ENCODE measurements at regions not wholly inside any gene's neighbourhood (a gene's known extent, or its start where the extent isn't known, plus 50 kb on each side); places are given as distances from the start of the nearest gene placed in this dataset.

DNA sequence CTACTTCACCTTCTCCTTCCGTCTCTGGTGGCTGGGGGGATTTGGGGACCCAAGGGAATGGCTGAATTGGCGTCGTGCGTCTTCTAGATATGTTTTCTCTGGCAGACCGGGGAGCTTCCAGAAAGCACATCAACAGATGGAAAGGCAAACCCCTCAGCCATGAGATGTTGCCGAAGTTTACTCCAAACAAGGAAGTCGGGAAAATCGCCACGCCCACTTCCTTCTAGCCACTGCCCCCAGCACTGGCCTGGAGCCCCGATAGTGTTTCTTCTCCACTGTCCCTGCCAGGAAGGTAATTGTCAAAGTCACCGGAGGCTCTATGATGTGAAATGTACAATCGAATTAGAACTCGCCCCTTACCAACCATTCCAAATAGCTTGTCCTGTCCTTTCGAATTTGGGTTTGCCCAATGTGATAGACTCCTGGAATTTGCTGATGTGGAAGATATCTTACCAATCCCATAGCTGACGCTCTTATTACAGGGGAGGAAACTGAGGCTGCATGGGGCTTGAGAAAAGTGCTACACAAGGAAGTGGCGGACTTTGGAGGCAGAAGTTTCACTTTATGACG is 191.0 kb downstream of the LSM5 start:
- no peak overlapping the region for H3K4me3 ChIP-seq (ENCODE audit: low read depth, low read length)
- no peak for DNase-seq (ENCODE audit: low read depth)
- TF ChIP-seq, protein P1, sequence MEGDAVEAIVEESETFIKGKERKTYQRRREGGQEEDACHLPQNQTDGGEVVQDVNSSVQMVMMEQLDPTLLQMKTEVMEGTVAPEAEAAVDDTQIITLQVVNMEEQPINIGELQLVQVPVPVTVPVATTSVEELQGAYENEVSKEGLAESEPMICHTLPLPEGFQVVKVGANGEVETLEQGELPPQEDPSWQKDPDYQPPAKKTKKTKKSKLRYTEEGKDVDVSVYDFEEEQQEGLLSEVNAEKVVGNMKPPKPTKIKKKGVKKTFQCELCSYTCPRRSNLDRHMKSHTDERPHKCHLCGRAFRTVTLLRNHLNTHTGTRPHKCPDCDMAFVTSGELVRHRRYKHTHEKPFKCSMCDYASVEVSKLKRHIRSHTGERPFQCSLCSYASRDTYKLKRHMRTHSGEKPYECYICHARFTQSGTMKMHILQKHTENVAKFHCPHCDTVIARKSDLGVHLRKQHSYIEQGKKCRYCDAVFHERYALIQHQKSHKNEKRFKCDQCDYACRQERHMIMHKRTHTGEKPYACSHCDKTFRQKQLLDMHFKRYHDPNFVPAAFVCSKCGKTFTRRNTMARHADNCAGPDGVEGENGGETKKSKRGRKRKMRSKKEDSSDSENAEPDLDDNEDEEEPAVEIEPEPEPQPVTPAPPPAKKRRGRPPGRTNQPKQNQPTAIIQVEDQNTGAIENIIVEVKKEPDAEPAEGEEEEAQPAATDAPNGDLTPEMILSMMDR (IDR thresholded peaks at IDR 0.05; ENCODE audit: control insufficient read depth, extremely low read depth, insufficient read depth) = no peak

- DNase-seq (ENCODE audit: low read depth) = no peak
- TF ChIP-seq, protein P1 (IDR thresholded peaks at IDR 0.05; ENCODE audit: control insufficient read depth, extremely low read depth, insufficient read depth) = no peak
- H3K4me3 ChIP-seq (ENCODE audit: low read depth, low read length) = no peak overlapping the region
Observed at GRCh38 chr7:32298408-32299132, 191.6 kb downstream of the LSM5 start.

DNA sequence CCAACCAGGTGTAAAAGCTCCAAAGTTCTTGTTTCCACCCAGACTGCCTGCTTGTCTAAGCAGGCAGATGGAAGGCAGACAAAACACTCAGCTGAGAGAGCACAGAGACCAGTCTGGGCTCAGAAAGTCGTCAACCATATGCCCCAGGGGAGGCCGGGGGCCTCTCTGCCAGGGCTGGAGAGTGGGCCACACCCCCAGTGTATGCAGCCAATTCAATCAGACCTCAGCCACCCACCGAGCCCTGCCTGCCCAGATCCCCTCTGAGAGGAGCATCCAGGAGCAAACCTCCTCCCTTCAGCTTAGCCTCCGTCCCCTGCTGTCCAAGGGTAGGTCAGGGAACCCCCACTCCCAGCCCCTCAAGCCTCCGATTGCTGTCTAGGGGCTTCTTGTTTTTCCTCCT is 196.3 kb downstream of the LSM5 start:
- TF ChIP-seq, protein P1 (IDR thresholded peaks at IDR 0.05; ENCODE audit: control insufficient read depth, extremely low read depth, insufficient read depth) = no peak
- no peak for DNase-seq (ENCODE audit: low read depth)
- no peak overlapping the region for H3K4me3 ChIP-seq (ENCODE audit: low read depth, low read length)

DNA sequence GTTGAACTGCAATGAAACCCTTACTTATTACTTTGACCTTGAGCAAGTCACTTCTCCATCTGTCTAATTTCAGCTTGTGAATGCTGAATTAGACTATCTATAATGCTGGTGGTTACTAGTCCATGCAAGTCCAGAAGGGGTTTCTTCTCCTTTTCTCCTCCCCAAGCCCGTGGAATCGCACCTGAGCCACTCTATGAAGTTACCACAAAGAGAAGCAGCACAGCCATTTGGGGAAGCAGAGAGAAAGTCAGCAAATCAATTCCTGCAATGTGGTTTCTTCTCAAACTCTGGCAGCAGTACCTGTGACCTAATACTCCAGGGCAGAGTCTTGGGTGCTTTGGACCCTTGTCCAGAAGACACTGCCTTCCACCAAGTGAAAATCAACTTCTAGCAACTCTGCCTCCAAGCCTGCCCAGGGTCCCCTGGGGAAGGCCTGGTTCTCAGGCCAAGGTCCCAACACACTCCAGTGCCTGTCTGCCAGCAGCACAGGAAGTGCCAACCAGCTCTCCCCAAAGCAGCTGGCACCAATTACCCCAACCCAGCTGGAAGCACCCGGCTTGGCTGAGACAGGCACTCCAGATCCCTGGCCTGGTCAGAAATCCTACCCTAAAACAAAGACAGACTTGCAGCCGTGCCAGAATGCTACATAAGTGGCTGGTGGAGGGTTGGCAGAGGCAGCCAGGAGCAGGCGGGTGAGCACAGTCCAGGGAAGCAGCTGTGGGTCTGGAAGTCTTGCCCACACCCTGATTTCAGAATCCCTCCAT is 200.3 kb downstream of the LSM5 start:
- no peak overlapping the region for H3K4me3 ChIP-seq (ENCODE audit: low read depth, low read length)
- no peak for DNase-seq (ENCODE audit: low read depth)
- TF ChIP-seq, protein P1 (IDR thresholded peaks at IDR 0.05; ENCODE audit: control insufficient read depth, extremely low read depth, insufficient read depth) = no peak

DNA sequence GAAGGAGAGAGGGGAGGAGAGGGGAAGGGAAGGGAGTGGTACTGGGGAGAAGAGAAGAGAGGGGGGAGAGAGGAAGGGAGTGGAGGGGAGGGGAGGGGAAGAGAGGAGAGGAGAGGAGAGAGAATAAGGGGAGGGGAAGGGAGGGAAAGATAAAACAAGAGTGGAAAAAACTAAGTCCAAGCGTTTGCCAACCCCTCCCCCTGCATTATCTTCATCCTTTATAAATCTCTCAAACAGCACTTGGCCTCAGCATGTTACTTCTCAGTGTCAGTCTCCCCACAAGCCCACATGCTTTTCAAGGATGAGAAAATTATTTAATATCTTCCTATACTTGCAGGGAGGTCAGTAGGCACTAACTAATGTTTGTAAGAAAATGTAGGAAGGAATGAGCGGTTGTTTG is 204.5 kb downstream of the LSM5 start:
- no peak for DNase-seq (ENCODE audit: low read depth)
- H3K4me3 ChIP-seq (ENCODE audit: low read depth, low read length) = no peak overlapping the region
- TF ChIP-seq, protein P1 (IDR thresholded peaks at IDR 0.05; ENCODE audit: control insufficient read depth, extremely low read depth, insufficient read depth) = no peak

DNA sequence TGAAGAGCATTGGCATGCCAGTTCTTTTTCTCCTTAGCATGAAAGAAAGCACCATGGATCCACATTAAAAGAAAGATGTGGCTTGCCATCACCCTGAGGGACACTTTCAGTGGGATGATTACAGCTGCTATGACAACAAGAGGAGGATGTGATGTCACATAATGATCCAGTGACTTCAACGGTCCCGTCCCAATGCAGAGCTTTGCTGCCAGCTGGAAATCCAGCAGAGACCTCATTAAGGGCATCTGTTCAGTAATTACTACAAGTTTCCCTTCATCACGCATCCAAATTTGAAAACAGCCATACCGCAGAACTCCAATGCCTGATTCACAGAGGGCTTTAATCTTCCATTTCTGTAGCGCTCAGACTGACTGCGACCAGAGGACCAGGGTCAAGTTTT is 206.6 kb downstream of the LSM5 start:
- DNase-seq (ENCODE audit: low read depth) = no peak
- TF ChIP-seq, protein P1 (IDR thresholded peaks at IDR 0.05; ENCODE audit: control insufficient read depth, extremely low read depth, insufficient read depth) = no peak
- H3K4me3 ChIP-seq (ENCODE audit: low read depth, low read length) = no peak overlapping the region
